ENCODE measurements at regions not wholly inside any gene's neighbourhood (a gene's known extent, or its start where the extent isn't known, plus 50 kb on each side); places are given as distances from the start of the nearest gene placed in this dataset.

- H3K4me3 ChIP-seq (ENCODE audit: low read length), result no peak overlapping the region
Measured at GRCh38 chr3:29065211-29065785, 215.6 kb upstream of the RBMS3 start.

GRCh38 chr3:29067007-29067406, 213.9 kb upstream of the RBMS3 start:
- peaks cover 3% of the 10 kb centered on the region for H3K4me1 ChIP-seq (ENCODE audit: control insufficient read depth, insufficient read depth, low read length)
- no peak overlapping the region for H3K9ac ChIP-seq (ENCODE audit: low read length)
- H3K27me3 ChIP-seq (ENCODE audit: control insufficient read depth, insufficient read depth, low read length), result no peaks in the 10 kb centered on the region

More at GRCh38 chr3:29065211-29065785, 215.6 kb upstream of the RBMS3 start:
- no peak overlapping the region for H3K27ac ChIP-seq (ENCODE audit: low read depth, low read length)
- H3K4me1 ChIP-seq (ENCODE audit: control insufficient read depth, insufficient read depth, low read length), result peaks cover 3% of the 10 kb centered on the region
- H3K27me3 ChIP-seq (ENCODE audit: control insufficient read depth, insufficient read depth, low read length), result no peaks in the 10 kb centered on the region
- no peak overlapping the region for H3K9ac ChIP-seq (ENCODE audit: low read length)
- no peaks in the 10 kb centered on the region for H3K36me3 ChIP-seq (ENCODE audit: control insufficient read depth, insufficient read depth, low read length)

GRCh38 chr3:29070959-29071634, 209.8 kb upstream of the RBMS3 start:
- H3K9ac ChIP-seq (ENCODE audit: low read length), result no peak overlapping the region
- H3K27me3 ChIP-seq (ENCODE audit: control insufficient read depth, insufficient read depth, low read length), result no peaks in the 10 kb centered on the region
- H3K27ac ChIP-seq (ENCODE audit: low read depth, low read length), result no peak overlapping the region
- H3K36me3 ChIP-seq (ENCODE audit: control insufficient read depth, insufficient read depth, low read length), result no peaks in the 10 kb centered on the region
- H3K4me1 ChIP-seq (ENCODE audit: control insufficient read depth, insufficient read depth, low read length), result no peaks in the 10 kb centered on the region
- no peak overlapping the region for H3K4me3 ChIP-seq (ENCODE audit: low read length)

More at GRCh38 chr3:29067007-29067406, 213.9 kb upstream of the RBMS3 start:
- Histone ChIP-seq H3K27ac (ENCODE audit: low read depth, low read length) (no peak overlapping the region), H3K4me3 (ENCODE audit: low read length) (no peak overlapping the region), H3K36me3 (ENCODE audit: control insufficient read depth, insufficient read depth, low read length) (no peaks in the 10 kb centered on the region)

GRCh38 chr3:29072611-29073010, 208.3 kb upstream of the RBMS3 start:
- H3K36me3 ChIP-seq (ENCODE audit: control insufficient read depth, insufficient read depth, low read length), result no peaks in the 10 kb centered on the region
- no peak overlapping the region for H3K9ac ChIP-seq (ENCODE audit: low read length)
- no peaks in the 10 kb centered on the region for H3K27me3 ChIP-seq (ENCODE audit: control insufficient read depth, insufficient read depth, low read length)
- no peaks in the 10 kb centered on the region for H3K4me1 ChIP-seq (ENCODE audit: control insufficient read depth, insufficient read depth, low read length)
- H3K4me3 ChIP-seq (ENCODE audit: low read length), result no peak overlapping the region
- no peak overlapping the region for H3K27ac ChIP-seq (ENCODE audit: low read depth, low read length)

GRCh38 chr3:29077356-29077755, 203.5 kb upstream of the RBMS3 start:
- Histone ChIP-seq H3K4me1 (ENCODE audit: control insufficient read depth, insufficient read depth, low read length) (no peaks in the 10 kb centered on the region), H3K27me3 (ENCODE audit: control insufficient read depth, insufficient read depth, low read length) (no peaks in the 10 kb centered on the region), H3K9ac (ENCODE audit: low read length) (no peak overlapping the region), H3K27ac (ENCODE audit: low read depth, low read length) (no peak overlapping the region), H3K36me3 (ENCODE audit: control insufficient read depth, insufficient read depth, low read length) (no peaks in the 10 kb centered on the region), H3K4me3 (ENCODE audit: low read length) (no peak overlapping the region)

- Histone ChIP-seq H3K27ac (ENCODE audit: low read depth, low read length) (no peak overlapping the region), H3K36me3 (ENCODE audit: control insufficient read depth, insufficient read depth, low read length) (no peaks in the 10 kb centered on the region), H3K4me3 (ENCODE audit: low read length) (no peak overlapping the region), H3K4me1 (ENCODE audit: control insufficient read depth, insufficient read depth, low read length) (peaks cover 2% of the 10 kb centered on the region), H3K9ac (ENCODE audit: low read length) (no peak overlapping the region), H3K27me3 (ENCODE audit: control insufficient read depth, insufficient read depth, low read length) (no peaks in the 10 kb centered on the region)
Measured at GRCh38 chr3:29079358-29079757, 201.5 kb upstream of the RBMS3 start.

- Histone ChIP-seq H3K27ac (ENCODE audit: low read depth, low read length) (no peak overlapping the region), H3K9ac (ENCODE audit: low read length) (no peak overlapping the region), H3K4me3 (ENCODE audit: low read length) (no peak overlapping the region), H3K36me3 (ENCODE audit: control insufficient read depth, insufficient read depth, low read length) (no peaks in the 10 kb centered on the region), H3K27me3 (ENCODE audit: control insufficient read depth, insufficient read depth, low read length) (no peaks in the 10 kb centered on the region), H3K4me1 (ENCODE audit: control insufficient read depth, insufficient read depth, low read length) (peaks cover 2% of the 10 kb centered on the region)
Measured at GRCh38 chr3:29080967-29081366, 199.9 kb upstream of the RBMS3 start.

GRCh38 chr3:29083081-29083480, 197.8 kb upstream of the RBMS3 start:
- Histone ChIP-seq H3K36me3 (ENCODE audit: control insufficient read depth, insufficient read depth, low read length) (no peaks in the 10 kb centered on the region), H3K27ac (ENCODE audit: low read depth, low read length) (no peak overlapping the region), H3K9ac (ENCODE audit: low read length) (no peak overlapping the region), H3K27me3 (ENCODE audit: control insufficient read depth, insufficient read depth, low read length) (no peaks in the 10 kb centered on the region), H3K4me1 (ENCODE audit: control insufficient read depth, insufficient read depth, low read length) (peaks cover 2% of the 10 kb centered on the region), H3K4me3 (ENCODE audit: low read length) (no peak overlapping the region)

- H3K9ac ChIP-seq (ENCODE audit: low read length), result no peak overlapping the region
Measured at GRCh38 chr3:29083676-29084075, 197.2 kb upstream of the RBMS3 start.

GRCh38 chr3:29088579-29088978, 192.3 kb upstream of the RBMS3 start:
- Histone ChIP-seq H3K27ac (ENCODE audit: low read depth, low read length) (no peak overlapping the region), H3K4me3 (ENCODE audit: low read length) (no peak overlapping the region), H3K36me3 (ENCODE audit: control insufficient read depth, insufficient read depth, low read length) (no peaks in the 10 kb centered on the region), H3K9ac (ENCODE audit: low read length) (no peak overlapping the region), H3K27me3 (ENCODE audit: control insufficient read depth, insufficient read depth, low read length) (no peaks in the 10 kb centered on the region), H3K4me1 (ENCODE audit: control insufficient read depth, insufficient read depth, low read length) (peaks cover under 1% of the 10 kb centered on the region)

More at GRCh38 chr3:29083676-29084075, 197.2 kb upstream of the RBMS3 start:
- Histone ChIP-seq H3K27me3 (ENCODE audit: control insufficient read depth, insufficient read depth, low read length) (no peaks in the 10 kb centered on the region), H3K36me3 (ENCODE audit: control insufficient read depth, insufficient read depth, low read length) (no peaks in the 10 kb centered on the region), H3K4me1 (ENCODE audit: control insufficient read depth, insufficient read depth, low read length) (peaks cover 2% of the 10 kb centered on the region), H3K4me3 (ENCODE audit: low read length) (no peak overlapping the region), H3K27ac (ENCODE audit: low read depth, low read length) (no peak overlapping the region)

GRCh38 chr3:29090912-29091597, 189.8 kb upstream of the RBMS3 start:
- H3K4me3 ChIP-seq (ENCODE audit: low read length), result no peak overlapping the region
- H3K27me3 ChIP-seq (ENCODE audit: control insufficient read depth, insufficient read depth, low read length), result no peaks in the 10 kb centered on the region
- H3K4me1 ChIP-seq (ENCODE audit: control insufficient read depth, insufficient read depth, low read length), result no peaks in the 10 kb centered on the region
- H3K36me3 ChIP-seq (ENCODE audit: control insufficient read depth, insufficient read depth, low read length), result no peaks in the 10 kb centered on the region
- H3K27ac ChIP-seq (ENCODE audit: low read depth, low read length), result no peak overlapping the region
- no peak overlapping the region for H3K9ac ChIP-seq (ENCODE audit: low read length)

GRCh38 chr3:29091599-29092189, 189.2 kb upstream of the RBMS3 start:
- no peaks in the 10 kb centered on the region for H3K36me3 ChIP-seq (ENCODE audit: control insufficient read depth, insufficient read depth, low read length)
- no peaks in the 10 kb centered on the region for H3K4me1 ChIP-seq (ENCODE audit: control insufficient read depth, insufficient read depth, low read length)
- no peak overlapping the region for H3K9ac ChIP-seq (ENCODE audit: low read length)
- no peak overlapping the region for H3K4me3 ChIP-seq (ENCODE audit: low read length)
- H3K27me3 ChIP-seq (ENCODE audit: control insufficient read depth, insufficient read depth, low read length), result no peaks in the 10 kb centered on the region
- H3K27ac ChIP-seq (ENCODE audit: low read depth, low read length), result no peak overlapping the region
